ENCODE measurements at regions not wholly inside any gene's neighbourhood (a gene's known extent, or its start where the extent isn't known, plus 50 kb on each side); places are given as distances from the start of the nearest gene placed in this dataset.

DNA sequence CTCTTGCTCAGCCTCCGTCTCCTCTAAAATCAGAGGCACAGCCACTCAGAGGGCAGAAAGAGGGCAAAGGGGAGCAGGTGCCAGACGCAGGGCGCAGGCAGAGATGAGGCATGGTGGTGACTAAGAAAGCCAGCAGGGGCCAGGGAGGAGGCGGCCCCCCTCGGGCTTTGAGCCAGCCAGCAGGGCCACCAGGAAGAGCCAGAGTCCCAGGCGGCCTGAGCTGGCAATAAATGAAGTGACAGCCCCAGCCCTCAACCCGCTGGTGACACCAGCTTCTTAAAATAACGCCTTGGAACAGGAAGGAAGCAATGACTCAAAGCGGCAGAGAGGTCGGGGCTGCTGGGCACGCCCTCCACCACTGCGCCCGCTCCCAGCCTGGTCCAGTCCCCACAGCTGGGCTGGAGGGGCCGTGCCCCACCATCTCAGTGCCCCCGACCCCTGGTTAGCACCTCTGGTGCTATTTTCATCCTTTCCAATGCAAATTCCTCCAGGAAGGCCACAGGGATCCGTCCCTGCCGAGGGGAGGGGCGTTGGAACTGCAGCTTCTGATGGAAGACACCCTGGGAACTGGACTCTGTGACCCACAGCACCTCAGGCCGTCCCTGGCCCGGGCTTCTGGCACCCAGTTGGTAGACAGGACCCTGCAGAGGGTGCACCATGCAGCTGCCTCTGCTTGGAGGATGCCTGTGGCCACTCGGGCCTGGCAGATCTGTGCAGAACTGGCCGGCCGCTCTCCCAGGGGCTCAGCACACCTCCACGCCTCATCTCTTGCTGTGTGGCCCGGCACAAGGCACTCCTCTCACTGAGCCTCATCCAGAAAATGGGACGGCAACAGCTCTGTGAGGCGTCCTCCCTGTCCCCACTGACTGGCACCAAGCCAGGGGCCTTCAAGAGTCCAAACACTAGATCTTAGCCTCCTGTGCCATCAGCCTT lies 113.7 kb downstream of the NCOR2 start:
- Histone ChIP-seq H3K27me3 (ENCODE audit: low read length) (no peaks in the 10 kb centered on the region), H3K27ac (ENCODE audit: low read depth, low read length) (peak overlapping the region; percentile 37), H3K4me3 (ENCODE audit: insufficient read depth, low read length, poor library complexity, severe bottlenecking) (no peak overlapping the region), H4K20me1 (ENCODE audit: low read depth, low read length) (no peaks in the 10 kb centered on the region; the same call in 1 of the 2 replicates), H3F3A (ENCODE audit: insufficient read depth) (no peaks in the 10 kb centered on the region), H3K79me2 (ENCODE audit: insufficient read depth, low read length) (no peaks in the 10 kb centered on the region), H3K9me3 (ENCODE audit: insufficient read depth, low read length) (no peaks in the 10 kb centered on the region), H2AFZ (ENCODE audit: low read depth, low read length, severe bottlenecking) (no peak overlapping the region), H3K4me2 (ENCODE audit: low read depth, low read length, poor library complexity, severe bottlenecking) (peak overlapping the region; percentile 27), H3K36me3 (ENCODE audit: low read length) (no peaks in the 10 kb centered on the region), H3K9me2 (replicated peaks; ENCODE audit: insufficient read depth, low read length) (no peaks in the 10 kb centered on the region), H3K9ac (ENCODE audit: low read length) (peak overlapping the region; percentile 38)
- TF ChIP-seq, protein P1, sequence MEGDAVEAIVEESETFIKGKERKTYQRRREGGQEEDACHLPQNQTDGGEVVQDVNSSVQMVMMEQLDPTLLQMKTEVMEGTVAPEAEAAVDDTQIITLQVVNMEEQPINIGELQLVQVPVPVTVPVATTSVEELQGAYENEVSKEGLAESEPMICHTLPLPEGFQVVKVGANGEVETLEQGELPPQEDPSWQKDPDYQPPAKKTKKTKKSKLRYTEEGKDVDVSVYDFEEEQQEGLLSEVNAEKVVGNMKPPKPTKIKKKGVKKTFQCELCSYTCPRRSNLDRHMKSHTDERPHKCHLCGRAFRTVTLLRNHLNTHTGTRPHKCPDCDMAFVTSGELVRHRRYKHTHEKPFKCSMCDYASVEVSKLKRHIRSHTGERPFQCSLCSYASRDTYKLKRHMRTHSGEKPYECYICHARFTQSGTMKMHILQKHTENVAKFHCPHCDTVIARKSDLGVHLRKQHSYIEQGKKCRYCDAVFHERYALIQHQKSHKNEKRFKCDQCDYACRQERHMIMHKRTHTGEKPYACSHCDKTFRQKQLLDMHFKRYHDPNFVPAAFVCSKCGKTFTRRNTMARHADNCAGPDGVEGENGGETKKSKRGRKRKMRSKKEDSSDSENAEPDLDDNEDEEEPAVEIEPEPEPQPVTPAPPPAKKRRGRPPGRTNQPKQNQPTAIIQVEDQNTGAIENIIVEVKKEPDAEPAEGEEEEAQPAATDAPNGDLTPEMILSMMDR (IDR thresholded peaks at IDR 0.05; ENCODE audit: insufficient read depth, low read length, poor library complexity, severe bottlenecking) = no peak
- TF ChIP-seq EZH2phosphoT487 (conservative IDR thresholded peaks at IDR 0.05; ENCODE audit: low read length) = no peak

DNA sequence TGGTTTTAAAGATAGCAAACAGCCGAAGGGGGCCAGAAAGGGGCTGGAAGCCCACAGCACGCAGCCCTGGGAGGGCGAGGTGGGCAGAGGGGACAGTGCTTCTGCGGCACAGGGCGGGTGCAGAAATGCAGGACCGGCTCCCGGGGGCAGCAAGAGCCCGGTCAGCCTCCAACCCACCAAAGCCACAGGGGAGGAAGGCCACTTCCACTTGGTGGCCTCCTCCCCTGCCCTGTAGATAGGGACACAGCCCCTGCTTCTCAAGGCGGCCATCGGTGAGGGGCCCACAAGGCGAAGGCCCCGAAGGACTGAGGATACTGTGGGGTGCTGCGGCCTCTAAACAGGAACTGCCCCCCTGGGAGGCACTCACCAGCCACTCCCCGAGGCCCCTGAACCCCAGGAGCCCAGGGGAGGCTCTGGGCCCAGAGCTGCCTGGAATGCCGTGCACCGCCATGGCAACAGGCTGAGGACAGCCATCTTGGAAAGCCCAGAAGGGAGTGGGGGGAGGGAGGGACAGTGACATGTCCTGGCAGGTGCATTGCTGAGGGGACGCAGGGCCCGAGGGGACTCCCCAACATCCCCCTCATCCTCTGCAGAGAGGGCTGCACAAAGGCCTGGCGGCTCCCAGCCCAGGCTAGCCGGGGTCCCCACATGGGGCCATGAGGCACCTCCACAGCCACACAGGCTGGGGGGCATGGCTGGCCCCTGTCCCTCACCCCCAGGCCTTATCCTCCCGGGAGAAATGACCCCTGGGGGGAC lies 114.7 kb downstream of the NCOR2 start:
- Histone ChIP-seq H3K9ac (ENCODE audit: low read length) (peak overlapping the region; percentile 38), H2AFZ (ENCODE audit: low read depth, low read length, severe bottlenecking) (no peak overlapping the region), H3K9me3 (ENCODE audit: insufficient read depth, low read length) (no peaks in the 10 kb centered on the region), H3K36me3 (ENCODE audit: low read length) (no peaks in the 10 kb centered on the region), H3K27me3 (ENCODE audit: low read length) (no peaks in the 10 kb centered on the region), H3K27ac (ENCODE audit: low read depth, low read length) (peak overlapping the region; percentile 27), H3K4me2 (ENCODE audit: low read depth, low read length, poor library complexity, severe bottlenecking) (peak overlapping the region; percentile 27), H3K9me2 (replicated peaks; ENCODE audit: insufficient read depth, low read length) (no peaks in the 10 kb centered on the region), H3K4me3 (ENCODE audit: insufficient read depth, low read length, poor library complexity, severe bottlenecking) (no peak overlapping the region), H3K79me2 (ENCODE audit: insufficient read depth, low read length) (no peaks in the 10 kb centered on the region), H3F3A (ENCODE audit: insufficient read depth) (no peaks in the 10 kb centered on the region), H4K20me1 (ENCODE audit: low read depth, low read length) (no peaks in the 10 kb centered on the region; the same call in 1 of the 2 replicates)
- TF ChIP-seq, protein P1 (IDR thresholded peaks at IDR 0.05; ENCODE audit: insufficient read depth, low read length, poor library complexity, severe bottlenecking) = no peak

GRCh38 chr12:124451637-124452243 lies 115.7 kb downstream of the NCOR2 start:
- no peaks in the 10 kb centered on the region for H3K36me3 ChIP-seq (ENCODE audit: low read length)
- no peak overlapping the region for H3K9ac ChIP-seq (ENCODE audit: low read length)

More at GRCh38 chr12:124451637-124452243, 115.7 kb downstream of the NCOR2 start:
- no peaks in the 10 kb centered on the region for H3K9me3 ChIP-seq (ENCODE audit: insufficient read depth, low read length)
- H3K4me2 ChIP-seq (ENCODE audit: low read depth, low read length, poor library complexity, severe bottlenecking) = no peak overlapping the region
- H2AFZ ChIP-seq (ENCODE audit: low read depth, low read length, severe bottlenecking) = no peak overlapping the region
- no peaks in the 10 kb centered on the region; the same call in 1 of the 2 replicates for H4K20me1 ChIP-seq (ENCODE audit: low read depth, low read length)
- H3K27ac ChIP-seq (ENCODE audit: low read depth, low read length) = no peak overlapping the region
- H3F3A ChIP-seq (ENCODE audit: insufficient read depth) = no peaks in the 10 kb centered on the region
- H3K9me2 ChIP-seq (replicated peaks; ENCODE audit: insufficient read depth, low read length) = no peaks in the 10 kb centered on the region
- no peaks in the 10 kb centered on the region for H3K27me3 ChIP-seq (ENCODE audit: low read length)
- TF ChIP-seq, protein P1 (IDR thresholded peaks at IDR 0.05; ENCODE audit: insufficient read depth, low read length, poor library complexity, severe bottlenecking) = no peak
- no peak for TF ChIP-seq EZH2phosphoT487 (conservative IDR thresholded peaks at IDR 0.05; ENCODE audit: low read length)
- H3K4me3 ChIP-seq (ENCODE audit: insufficient read depth, low read length, poor library complexity, severe bottlenecking) = no peak overlapping the region
- no peaks in the 10 kb centered on the region for H3K79me2 ChIP-seq (ENCODE audit: insufficient read depth, low read length)

Measured in SU-DHL-6 (cell line).